ENCODE measurements at regions not wholly inside any gene's neighbourhood (a gene's known extent, or its start where the extent isn't known, plus 50 kb on each side); places are given as distances from the start of the nearest gene placed in this dataset.

GRCh38 chr10:44476409-44477045, 91.6 kb upstream of the CXCL12 start:
- intact Hi-C loops (cut with DNase I): no loop called here
- no peak for DNase-seq

- intact Hi-C loops (cut with DNase I): no loop called here
- DNase-seq: no peak
These were observed 92.1 kb upstream of the CXCL12 start for GRCh38 chr10:44477046-44477425.

- intact Hi-C loops (cut with DNase I): no loop called here
- no peak for DNase-seq
These were observed 93.1 kb upstream of the CXCL12 start for GRCh38 chr10:44478040-44478439.

GRCh38 chr10:44478876-44479705, 94.2 kb upstream of the CXCL12 start:
- intact Hi-C loops (cut with DNase I): no loop called here
- DNase-seq: no peak

GRCh38 chr10:44492678-44493077, 107.8 kb upstream of the CXCL12 start:
- no peak for DNase-seq
- intact Hi-C loops (cut with DNase I): no loop called here

GRCh38 chr10:44498222-44498621, 113.3 kb upstream of the CXCL12 start:
- no peak for DNase-seq
- intact Hi-C loops (cut with DNase I): no loop called here

GRCh38 chr10:44500451-44500850, 115.6 kb upstream of the CXCL12 start:
- DNase-seq: no peak
- intact Hi-C loops (cut with DNase I): no loop called here

- intact Hi-C loops (cut with DNase I): no loop called here
These were observed 121.5 kb upstream of the CXCL12 start for GRCh38 chr10:44506386-44506785.

GRCh38 chr10:44510379-44511115, 125.7 kb upstream of the CXCL12 start:
- DNase-seq: no peak
- intact Hi-C loops (cut with DNase I): no loop called here

More at GRCh38 chr10:44506386-44506785, 121.5 kb upstream of the CXCL12 start:
- DNase-seq: no peak

GRCh38 chr10:44511166-44511565, 126.3 kb upstream of the CXCL12 start:
- intact Hi-C loops (cut with DNase I): no loop called here
- no peak for DNase-seq

- intact Hi-C loops (cut with DNase I): no loop called here
- DNase-seq: no peak
These were observed 126.7 kb upstream of the CXCL12 start for GRCh38 chr10:44511601-44512000.

- no peak for DNase-seq
- intact Hi-C loops (cut with DNase I): no loop called here
These were observed 127.6 kb upstream of the CXCL12 start for GRCh38 chr10:44512431-44513022.

- peak in 1 of 10 donors; percentile 61 for DNase-seq
- intact Hi-C loops (cut with DNase I): no loop called here
These were observed 128.7 kb upstream of the CXCL12 start for GRCh38 chr10:44513591-44513990.

- no peak for DNase-seq
- intact Hi-C loops (cut with DNase I): no loop called here
These were observed 132.0 kb upstream of the CXCL12 start for GRCh38 chr10:44516891-44517290.

GRCh38 chr10:44517635-44518034, 132.7 kb upstream of the CXCL12 start:
- no peak for DNase-seq
- intact Hi-C loops (cut with DNase I): no loop called here

GRCh38 chr10:44519361-44519760, 134.5 kb upstream of the CXCL12 start:
- no peak for DNase-seq
- intact Hi-C loops (cut with DNase I): no loop called here

- no peak for DNase-seq
- intact Hi-C loops (cut with DNase I): no loop called here
These were observed 135.8 kb upstream of the CXCL12 start for GRCh38 chr10:44520651-44521050.

- intact Hi-C loops (cut with DNase I): no loop called here
- DNase-seq: no peak
These were observed 154.3 kb upstream of the CXCL12 start for GRCh38 chr10:44539178-44539577.

GRCh38 chr10:44552726-44553125, 167.8 kb upstream of the CXCL12 start:
- intact Hi-C loops (cut with DNase I): no loop called here
- DNase-seq: no peak

- intact Hi-C loops (cut with DNase I): no loop called here
- DNase-seq: peak in 2 of 10 donors; percentile 69 to 74
These were observed 172.8 kb upstream of the CXCL12 start for GRCh38 chr10:44557596-44558191.

GRCh38 chr10:44558521-44558920, 173.6 kb upstream of the CXCL12 start:
- intact Hi-C loops (cut with DNase I): no loop called here

More at GRCh38 chr10:44558521-44558920, 173.6 kb upstream of the CXCL12 start:
- no peak for DNase-seq
